GM21367 (cell line): ENCODE measurements at regions not wholly inside any gene's neighbourhood (a gene's known extent, or its start where the extent isn't known, plus 50 kb on each side); places are given as distances from the start of the nearest gene placed in this dataset.
"Not testable (repeated sequence)": the region's sequence is repeated elsewhere in the genome, so short reads cannot be mapped to it uniquely, and the experiment has no call there.

Experiments used
- ATAC-seq: cut with Tn5 transposase; IDR thresholded peaks from one replicate; pipeline ENCODE4 v1.9.1; 2021; ENCODE audit not compliant: unreplicated experiment

GRCh38 chr15:95698951-95699350 is 631.5 kb upstream of the NR2F2 start:
- ATAC-seq, result no peak

GRCh38 chr15:95699578-95699977 is 630.9 kb upstream of the NR2F2 start:
- no peak for ATAC-seq

GRCh38 chr15:95700692-95701091 is 629.8 kb upstream of the NR2F2 start:
- ATAC-seq, result not testable (repeated sequence)

- ATAC-seq, result no peak
Observed at GRCh38 chr15:95701410-95701809, 629.1 kb upstream of the NR2F2 start.

- no peak for ATAC-seq
Observed at GRCh38 chr15:95709959-95710695, 620.4 kb upstream of the NR2F2 start.

GRCh38 chr15:95712785-95713184 is 617.7 kb upstream of the NR2F2 start:
- ATAC-seq, result no peak

- ATAC-seq, result no peak
Observed at GRCh38 chr15:95713324-95713723, 617.2 kb upstream of the NR2F2 start.

- no peak for ATAC-seq
Observed at GRCh38 chr15:95715116-95715903, 615.2 kb upstream of the NR2F2 start.

GRCh38 chr15:95715906-95716656 is 614.4 kb upstream of the NR2F2 start:
- no peak for ATAC-seq

GRCh38 chr15:95716708-95717107 is 613.8 kb upstream of the NR2F2 start:
- ATAC-seq, result no peak

GRCh38 chr15:95718441-95718840 is 612.1 kb upstream of the NR2F2 start:
- no peak for ATAC-seq

- no peak for ATAC-seq
Observed at GRCh38 chr15:95724908-95725633, 605.4 kb upstream of the NR2F2 start.

- ATAC-seq, result no peak
Observed at GRCh38 chr15:95726891-95727290, 603.6 kb upstream of the NR2F2 start.

- no peak for ATAC-seq
Observed at GRCh38 chr15:95733931-95734330, 596.6 kb upstream of the NR2F2 start.

- ATAC-seq, result no peak
Observed at GRCh38 chr15:95734422-95735316, 595.8 kb upstream of the NR2F2 start.

- no peak for ATAC-seq
Observed at GRCh38 chr15:95737060-95737459, 593.4 kb upstream of the NR2F2 start.

GRCh38 chr15:95739131-95739530 is 591.4 kb upstream of the NR2F2 start:
- no peak for ATAC-seq

- no peak for ATAC-seq
Observed at GRCh38 chr15:95741830-95742229, 588.7 kb upstream of the NR2F2 start.

GRCh38 chr15:95742256-95742655 is 588.2 kb upstream of the NR2F2 start:
- ATAC-seq, result no peak

GRCh38 chr15:95742836-95743235 is 587.7 kb upstream of the NR2F2 start:
- ATAC-seq, result no peak
